Stimulated activated naive CD8-positive, alpha-beta T cell treated with anti-CD3 and anti-CD28 coated beads, Interleukin-15, amount 100 ng/mL, for 72 hours (primary cell): ENCODE measurements at regions not wholly inside any gene's neighbourhood (a gene's known extent, or its start where the extent isn't known, plus 50 kb on each side); places are given as distances from the start of the nearest gene placed in this dataset.
"Not testable (repeated sequence)": the region's sequence is repeated elsewhere in the genome, so short reads cannot be mapped to it uniquely, and the experiment has no call there.

Experiments used
- ATAC-seq: fragments of 150-1000 bp; cut with Tn5 transposase; 2 replicates; pipeline ENCODE4 v1.10.0; 2021; ENCODE audit warnings: mild to moderate bottlenecking, moderate library complexity
- DNase-seq, 2 donors: peaks; one replicate each; pipeline ENCODE4 v3.0.0; 2021 to 2022
- H3K27ac Mint-ChIP-seq, 2 donors: one replicate each; pipeline ENCODE4 v1.8.0; 2022; ENCODE audit warnings: mild to moderate bottlenecking in 2 of 2, mixed read lengths in 2 of 2, moderate library complexity in 2 of 2
- H3K27me3 Mint-ChIP-seq: one replicate; pipeline ENCODE4 v1.8.0; 2022; ENCODE audit warnings: mixed read lengths
- H3K4me1 Mint-ChIP-seq: one replicate; pipeline ENCODE4 v1.8.0; 2022; ENCODE audit warnings: mild to moderate bottlenecking, mixed read lengths
- H3K4me3 Mint-ChIP-seq, 2 donors: one replicate each; pipeline ENCODE4 v1.8.0; 2022; ENCODE audit warnings: mild to moderate bottlenecking in 2 of 2, mixed read lengths in 2 of 2, moderate library complexity in 1 of 2
- H3K9me3 Mint-ChIP-seq, 2 donors: one replicate each; pipeline ENCODE4 v1.8.0; 2022; ENCODE audit warnings: mixed read lengths in 2 of 2

DNA sequence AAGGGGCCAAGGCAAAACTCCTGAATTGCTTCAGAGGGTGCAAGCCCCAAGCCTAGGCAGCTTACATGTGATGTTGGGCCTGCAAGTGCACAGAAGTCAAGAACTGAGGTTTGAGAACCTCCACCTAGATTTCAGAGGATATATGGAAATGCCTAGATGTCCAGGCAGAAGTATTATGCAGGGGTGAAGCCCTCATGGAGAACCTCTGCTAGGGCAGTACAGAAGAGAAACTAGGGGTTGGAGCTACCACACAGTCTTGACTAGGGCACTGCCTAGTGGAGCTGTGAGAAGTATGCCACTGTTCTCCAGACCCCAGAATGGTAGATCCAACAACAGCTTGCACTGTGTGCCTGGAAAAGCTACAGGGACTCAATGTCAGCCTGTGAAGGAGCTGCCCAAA, 179.7 kb upstream of the GJE1 start:
- Mint-ChIP-seq H3K9me3 (peaks cover 33 to 37% of the 10 kb centered on the region in 2 donors), H3K27ac (no peak overlapping the region), H3K27me3 (no peaks in the 10 kb centered on the region), H3K4me1 (no peaks in the 10 kb centered on the region), H3K4me3 (no peak overlapping the region)
- DNase-seq (no peak), ATAC-seq (no peak)

DNA sequence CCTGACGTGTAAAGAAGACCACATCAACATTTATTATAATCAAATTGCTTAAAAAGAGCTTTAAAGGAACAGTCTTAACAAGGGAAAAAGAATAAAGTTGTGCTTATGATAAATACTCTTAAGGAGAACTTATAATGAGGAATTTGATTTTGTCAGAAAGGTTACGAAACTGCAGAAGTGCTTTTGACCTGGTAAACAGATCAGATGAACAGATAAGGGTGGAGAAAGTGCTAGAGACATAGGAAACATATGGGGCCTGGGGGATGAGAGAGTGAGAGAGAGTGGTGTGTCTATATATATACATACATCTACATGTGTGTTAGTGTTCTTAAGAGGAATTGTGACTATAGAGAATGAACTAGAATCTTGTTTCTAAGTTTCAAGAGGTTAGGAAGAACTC, 186.2 kb upstream of the GJE1 start:
- Mint-ChIP-seq H3K27me3 (no peaks in the 10 kb centered on the region), H3K4me1 (no peaks in the 10 kb centered on the region), H3K27ac (no peak overlapping the region), H3K4me3 (no peak overlapping the region), H3K9me3 (peaks cover 20 to 21% of the 10 kb centered on the region in 2 donors)
- ATAC-seq (no peak), DNase-seq (no peak)

DNA sequence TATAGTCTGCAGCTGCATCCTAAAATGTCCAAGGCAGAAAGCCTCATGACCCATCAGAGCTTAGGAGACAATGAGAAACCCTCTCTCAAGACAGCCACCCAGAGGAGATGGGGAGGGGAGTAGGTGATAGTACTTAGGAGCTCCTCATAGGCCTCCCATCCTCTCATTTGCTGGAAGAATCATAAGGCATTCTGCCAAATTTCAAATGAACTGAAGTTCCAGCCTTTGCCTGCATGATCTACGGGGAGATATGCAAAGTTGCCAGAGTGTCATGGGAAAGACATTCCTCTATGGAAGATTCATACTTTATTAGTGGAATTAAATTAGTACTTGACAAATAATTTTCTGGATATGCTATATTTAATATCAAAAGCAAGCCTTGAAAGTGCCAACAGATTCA, 194.1 kb upstream of the GJE1 start:
- no peak overlapping the region for H3K27ac Mint-ChIP-seq
- ATAC-seq, result no peak
- H3K4me3 Mint-ChIP-seq, result no peak overlapping the region
- no peak for DNase-seq
- H3K4me1 Mint-ChIP-seq, result no peaks in the 10 kb centered on the region
- no peaks in the 10 kb centered on the region for H3K27me3 Mint-ChIP-seq
- peaks cover 21 to 28% of the 10 kb centered on the region in 2 donors for H3K9me3 Mint-ChIP-seq

DNA sequence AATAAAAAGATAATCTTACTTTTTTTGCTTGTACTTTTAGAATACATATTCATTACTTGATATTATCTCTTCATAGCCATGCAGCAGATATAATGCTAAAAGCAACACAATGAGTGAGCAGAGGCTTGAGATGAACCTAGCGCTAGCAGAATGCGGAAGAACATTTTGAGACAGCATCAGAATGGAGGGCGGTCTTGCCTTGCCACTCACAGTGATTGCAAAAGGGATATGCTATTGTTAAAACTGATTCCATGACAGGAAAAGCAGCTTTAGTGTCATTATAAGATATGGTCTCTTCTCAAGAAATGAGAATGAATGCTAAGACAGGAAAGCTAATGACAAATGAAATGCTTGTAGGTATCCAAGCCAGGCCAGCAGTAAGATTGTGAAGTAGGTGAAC, 200.0 kb upstream of the GJE1 start:
- DNase-seq, result no peak
- no peaks in the 10 kb centered on the region for H3K4me1 Mint-ChIP-seq
- ATAC-seq, result no peak
- H3K27me3 Mint-ChIP-seq, result no peaks in the 10 kb centered on the region
- no peak overlapping the region for H3K4me3 Mint-ChIP-seq
- no peak overlapping the region for H3K27ac Mint-ChIP-seq
- peaks cover 0 to 6% of the 10 kb centered on the region in 2 donors for H3K9me3 Mint-ChIP-seq

DNA sequence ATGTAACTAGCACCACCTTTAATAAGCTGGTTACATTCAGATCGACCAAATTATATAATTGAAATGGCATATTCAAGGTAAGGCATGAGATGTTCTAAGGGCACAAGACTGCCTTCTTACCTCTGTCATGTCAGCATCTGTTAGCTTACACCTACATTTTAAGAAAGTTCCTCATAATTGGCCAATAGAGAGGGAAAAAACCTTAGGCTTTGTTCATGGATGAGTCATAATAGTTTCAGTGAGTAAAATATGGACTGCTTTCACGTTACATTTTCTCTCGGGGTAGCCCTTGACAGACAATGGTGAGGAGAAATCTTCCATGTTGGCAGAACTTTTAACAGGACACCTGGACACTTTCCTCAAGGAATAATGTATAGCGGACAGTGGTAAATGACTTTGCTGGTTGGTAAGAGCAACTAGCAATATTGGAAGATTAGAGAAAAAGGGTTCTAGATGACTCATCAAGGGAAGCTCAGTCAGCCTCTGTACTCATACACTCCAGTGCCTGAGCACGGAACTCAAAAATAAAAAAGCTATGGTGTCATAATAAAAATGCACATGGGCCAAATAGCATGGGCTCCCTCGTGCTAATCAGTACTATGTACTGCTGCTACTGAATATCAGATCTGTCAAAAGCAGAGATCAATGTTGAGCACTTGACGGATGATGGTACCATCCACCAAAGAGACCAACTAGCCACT, 206.4 kb upstream of the GJE1 start:
- not testable (repeated sequence) for H3K27ac Mint-ChIP-seq, H3K9me3 Mint-ChIP-seq, H3K4me3 Mint-ChIP-seq, DNase-seq, H3K27me3 Mint-ChIP-seq, H3K4me1 Mint-ChIP-seq
- ATAC-seq, result peak; percentile 84

DNA sequence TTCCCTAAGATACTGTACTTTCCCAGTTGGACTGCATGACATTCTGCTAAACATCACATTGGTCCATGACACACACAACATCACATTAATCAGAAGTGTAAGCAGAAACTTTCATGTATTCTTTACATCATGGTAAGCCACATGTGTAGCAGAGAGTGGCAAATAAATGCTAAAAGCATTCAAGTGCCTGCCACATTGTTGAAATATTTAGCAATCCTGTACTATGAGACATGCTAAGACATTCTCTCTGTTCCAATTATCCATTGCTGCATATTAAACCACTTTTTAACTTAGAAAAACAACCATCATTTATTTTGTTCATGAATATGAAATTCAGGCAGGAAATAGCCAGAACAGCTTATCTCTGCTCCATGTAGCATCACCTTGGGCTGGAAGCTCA, 207.7 kb upstream of the GJE1 start:
- H3K9me3 Mint-ChIP-seq, result peaks cover 0 to 4% of the 10 kb centered on the region in 2 donors
- DNase-seq, result no peak
- no peak overlapping the region for H3K27ac Mint-ChIP-seq
- H3K4me1 Mint-ChIP-seq, result peaks cover 6% of the 10 kb centered on the region
- no peak overlapping the region for H3K4me3 Mint-ChIP-seq
- no peak for ATAC-seq
- no peaks in the 10 kb centered on the region for H3K27me3 Mint-ChIP-seq

DNA sequence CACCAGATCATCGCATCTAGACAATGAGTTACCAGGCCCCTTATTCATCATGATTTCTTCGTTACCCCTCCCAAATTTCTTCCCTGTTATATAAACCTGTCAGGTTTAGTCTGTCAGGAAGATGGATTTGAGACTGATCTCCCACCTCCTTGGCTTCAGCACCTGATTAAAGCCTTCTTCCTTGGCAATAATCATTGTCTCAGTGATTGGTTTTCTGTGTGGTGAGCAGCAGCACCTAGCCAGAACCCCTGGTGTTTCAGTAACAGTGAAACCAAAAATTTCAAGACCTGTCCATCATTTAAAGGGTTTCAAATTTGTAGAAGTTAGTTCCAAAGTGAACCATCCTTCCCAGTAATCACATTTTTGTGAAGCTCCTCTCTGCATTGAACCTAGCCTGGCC, 209.8 kb upstream of the GJE1 start:
- no peak for DNase-seq
- Mint-ChIP-seq H3K4me3 (no peak overlapping the region), H3K27ac (no peak overlapping the region), H3K9me3 (no peaks in the 10 kb centered on the region), H3K4me1 (peaks cover 6% of the 10 kb centered on the region), H3K27me3 (no peaks in the 10 kb centered on the region)
- no peak for ATAC-seq

DNA sequence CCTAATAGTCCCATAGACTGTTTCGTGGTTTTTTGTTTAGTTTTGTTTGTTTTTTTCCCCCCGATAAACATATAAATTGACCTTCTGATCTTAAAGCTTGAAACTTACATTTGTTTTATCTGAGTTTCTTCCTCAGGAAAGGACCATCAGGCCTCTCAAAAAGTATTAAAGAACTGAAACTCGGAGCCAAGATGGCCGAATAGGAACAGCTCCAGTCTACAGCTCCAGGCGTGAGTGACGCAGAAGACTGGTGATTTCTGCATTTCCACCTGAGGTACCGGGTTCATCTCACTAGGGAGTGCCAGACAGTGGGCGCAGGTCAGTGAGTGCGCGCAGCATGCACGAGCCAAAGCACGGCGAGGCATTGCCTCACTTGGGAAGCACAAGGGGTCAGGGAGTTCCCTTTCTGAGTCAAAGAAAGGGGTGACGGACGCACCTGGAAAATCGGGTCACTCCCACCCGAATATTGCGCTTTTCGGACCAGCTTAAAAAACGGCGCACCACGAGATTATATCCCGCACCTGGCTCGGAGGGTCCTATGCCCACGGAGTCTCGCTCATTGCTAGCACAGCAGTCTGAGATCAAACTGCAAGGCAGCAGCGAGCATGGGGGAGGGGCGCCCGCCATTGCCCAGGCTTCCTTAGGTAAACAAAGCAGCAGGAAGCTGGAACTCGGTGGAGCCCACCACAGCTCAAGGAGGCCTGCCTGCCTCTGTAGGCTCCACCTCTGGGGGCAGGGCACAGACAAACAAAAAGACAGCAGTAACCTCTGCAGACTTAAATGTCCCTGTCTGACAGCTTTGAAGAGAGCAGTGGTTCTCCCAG, 215.8 kb upstream of the GJE1 start:
- not testable (repeated sequence) for H3K27ac Mint-ChIP-seq, ATAC-seq, H3K4me1 Mint-ChIP-seq, H3K9me3 Mint-ChIP-seq, DNase-seq, H3K27me3 Mint-ChIP-seq, H3K4me3 Mint-ChIP-seq

DNA sequence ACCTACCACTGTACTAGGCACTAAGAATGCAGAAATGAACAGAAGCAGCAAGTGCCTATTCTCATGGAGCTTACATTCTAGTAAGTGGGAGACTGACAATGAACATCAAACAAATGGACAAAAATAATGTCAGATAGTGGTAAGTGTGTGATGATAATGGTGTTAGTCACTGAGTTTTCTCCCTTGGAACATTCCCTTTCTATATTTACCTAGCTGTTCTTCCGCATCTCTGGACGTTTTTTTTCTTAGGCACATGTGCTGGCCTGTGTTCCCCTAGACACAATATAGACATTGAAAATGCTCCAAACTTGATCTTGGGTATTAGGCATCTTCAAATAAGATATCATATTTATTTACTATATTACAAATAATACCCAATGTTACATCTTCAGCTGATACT, 218.1 kb upstream of the GJE1 start:
- ATAC-seq (no peak), DNase-seq (no peak)
- Mint-ChIP-seq H3K27me3 (no peaks in the 10 kb centered on the region), H3K9me3 (peaks cover 6 to 8% of the 10 kb centered on the region in 2 donors), H3K4me3 (no peak overlapping the region), H3K27ac (no peak overlapping the region), H3K4me1 (no peaks in the 10 kb centered on the region)

DNA sequence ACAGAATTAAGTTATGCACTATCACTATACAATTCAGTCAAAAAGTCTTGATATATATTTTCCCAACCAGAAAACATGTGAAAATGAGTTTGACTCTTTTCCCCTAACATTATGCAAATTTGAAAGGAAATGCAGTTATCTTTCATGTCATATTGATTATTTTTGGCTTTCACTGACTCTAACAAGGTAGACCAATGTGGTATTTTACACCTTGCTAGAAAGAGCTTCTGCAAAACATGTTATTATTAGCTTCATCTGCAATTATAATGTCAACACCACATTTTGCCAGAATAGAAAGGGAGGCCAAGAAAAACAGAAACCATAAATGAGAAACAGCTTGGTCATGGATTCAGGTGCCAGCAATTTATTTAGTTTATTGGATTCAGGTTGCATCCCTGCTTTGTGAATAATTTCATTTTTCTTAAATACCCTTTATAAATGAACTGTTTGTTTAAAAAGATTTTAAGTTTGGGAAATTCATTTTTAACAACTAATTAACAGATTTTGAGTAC, 226.1 kb upstream of the GJE1 start:
- Mint-ChIP-seq H3K9me3 (peaks cover 0 to 4% of the 10 kb centered on the region in 2 donors), H3K27me3 (no peaks in the 10 kb centered on the region), H3K4me3 (no peak overlapping the region), H3K27ac (no peak overlapping the region), H3K4me1 (no peaks in the 10 kb centered on the region)
- ATAC-seq (no peak), DNase-seq (no peak)

DNA sequence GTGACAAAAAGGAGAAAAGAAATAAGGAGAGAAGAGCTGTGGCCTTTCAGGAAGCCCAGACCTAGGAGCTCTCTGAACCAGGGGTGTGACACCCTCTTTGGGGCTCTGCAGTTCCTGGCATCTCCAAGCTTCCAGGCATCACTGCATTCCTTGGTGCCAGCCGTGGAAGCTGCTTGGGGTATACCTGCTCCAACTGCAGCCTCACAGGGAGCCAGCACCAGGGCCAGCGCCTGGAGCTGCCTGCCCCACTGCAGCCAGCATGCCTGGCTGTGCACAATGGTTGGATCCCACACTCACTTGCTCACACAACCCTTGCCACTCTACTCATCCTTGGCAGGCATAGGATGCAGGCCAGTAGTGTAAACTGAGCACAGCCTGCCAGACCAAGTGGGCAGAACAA, 242.1 kb upstream of the GJE1 start:
- Mint-ChIP-seq H3K4me1 (no peaks in the 10 kb centered on the region), H3K9me3 (peaks cover 33 to 44% of the 10 kb centered on the region in 2 donors), H3K27me3 (no peaks in the 10 kb centered on the region), H3K27ac (no peak overlapping the region), H3K4me3 (no peak overlapping the region)
- DNase-seq (no peak), ATAC-seq (no peak)

DNA sequence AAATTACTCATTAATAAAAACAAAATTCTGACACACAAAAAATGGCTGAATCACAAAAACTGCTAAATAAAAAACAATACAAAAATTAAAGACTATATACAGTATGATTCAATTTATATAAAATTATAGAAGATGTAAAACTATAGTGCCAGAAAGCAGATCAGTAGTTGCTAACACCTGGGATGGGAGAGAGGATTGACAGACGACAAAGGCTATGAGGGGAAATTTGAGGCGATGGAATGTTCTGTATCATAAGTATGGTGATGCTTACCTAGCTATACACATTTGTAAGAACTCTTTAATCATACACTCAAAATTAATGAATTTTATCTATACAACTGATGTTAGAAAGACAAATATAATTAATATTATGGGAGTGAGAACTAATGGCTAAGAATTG, 247.9 kb upstream of the GJE1 start:
- Mint-ChIP-seq H3K27ac (no peak overlapping the region), H3K4me3 (no peak overlapping the region), H3K27me3 (no peaks in the 10 kb centered on the region), H3K9me3 (peaks cover 27 to 45% of the 10 kb centered on the region in 2 donors), H3K4me1 (no peaks in the 10 kb centered on the region)
- DNase-seq (no peak), ATAC-seq (no peak)

DNA sequence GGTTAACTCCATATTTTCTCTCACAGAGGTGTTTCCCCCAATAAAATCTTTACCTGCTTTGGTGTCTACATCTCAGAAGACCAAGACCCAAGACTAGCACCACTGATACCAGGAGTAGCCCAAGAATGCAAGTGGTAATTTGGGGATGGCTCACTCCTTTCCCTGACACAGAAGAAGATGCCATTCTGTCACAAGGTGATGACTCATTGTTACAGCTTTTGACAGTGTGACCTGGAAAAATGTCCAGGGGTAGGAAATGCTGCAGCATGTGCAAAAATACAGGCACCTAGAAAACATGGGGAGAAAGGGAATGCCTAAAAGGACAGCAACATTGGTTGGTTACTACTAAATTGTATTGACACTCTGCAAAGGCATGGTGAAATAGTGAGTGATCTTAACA, 254.0 kb upstream of the GJE1 start:
- H3K4me1 Mint-ChIP-seq, result no peaks in the 10 kb centered on the region
- no peak overlapping the region for H3K27ac Mint-ChIP-seq
- H3K9me3 Mint-ChIP-seq, result peaks cover 0 to 12% of the 10 kb centered on the region in 2 donors
- no peak for ATAC-seq
- DNase-seq, result no peak
- no peaks in the 10 kb centered on the region for H3K27me3 Mint-ChIP-seq
- no peak overlapping the region for H3K4me3 Mint-ChIP-seq

DNA sequence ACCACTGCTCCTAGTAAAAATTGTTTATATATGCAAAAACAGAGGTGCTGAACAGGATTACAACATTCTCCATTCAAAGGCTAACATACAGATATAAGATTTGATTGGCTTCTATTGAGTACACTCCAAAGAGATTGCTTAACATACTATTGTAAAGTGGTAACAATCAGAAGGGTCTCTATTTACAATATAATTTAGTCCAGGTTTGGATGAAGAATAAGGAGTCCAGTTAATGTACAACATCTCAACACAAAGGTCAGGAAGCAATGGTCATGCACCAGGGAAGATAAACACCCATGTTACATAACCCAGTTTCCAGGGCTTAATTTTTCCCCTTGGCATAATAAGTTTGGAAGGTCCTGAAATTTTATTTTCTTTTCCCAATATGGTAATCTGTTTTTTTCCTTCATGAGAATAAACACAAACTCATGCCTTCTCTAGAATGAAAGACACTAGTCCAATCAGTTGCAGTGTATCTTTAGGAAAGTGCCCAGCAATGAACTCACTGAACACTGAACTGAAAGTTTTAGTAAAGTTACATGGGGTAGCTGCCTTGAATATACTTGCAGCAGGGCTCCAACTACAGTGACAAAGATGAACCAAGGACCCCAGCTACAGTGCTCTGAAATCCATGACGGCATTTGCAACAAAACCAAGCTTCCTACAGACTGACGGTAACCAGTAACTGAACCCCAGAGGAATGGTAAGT, 255.3 kb upstream of the GJE1 start:
- peaks cover 0 to 5% of the 10 kb centered on the region in 2 donors for H3K9me3 Mint-ChIP-seq
- DNase-seq (no peak), ATAC-seq (no peak)
- no peaks in the 10 kb centered on the region for H3K27me3 Mint-ChIP-seq
- no peak overlapping the region for H3K4me3 Mint-ChIP-seq
- H3K27ac Mint-ChIP-seq, result no peak overlapping the region
- H3K4me1 Mint-ChIP-seq, result no peaks in the 10 kb centered on the region

DNA sequence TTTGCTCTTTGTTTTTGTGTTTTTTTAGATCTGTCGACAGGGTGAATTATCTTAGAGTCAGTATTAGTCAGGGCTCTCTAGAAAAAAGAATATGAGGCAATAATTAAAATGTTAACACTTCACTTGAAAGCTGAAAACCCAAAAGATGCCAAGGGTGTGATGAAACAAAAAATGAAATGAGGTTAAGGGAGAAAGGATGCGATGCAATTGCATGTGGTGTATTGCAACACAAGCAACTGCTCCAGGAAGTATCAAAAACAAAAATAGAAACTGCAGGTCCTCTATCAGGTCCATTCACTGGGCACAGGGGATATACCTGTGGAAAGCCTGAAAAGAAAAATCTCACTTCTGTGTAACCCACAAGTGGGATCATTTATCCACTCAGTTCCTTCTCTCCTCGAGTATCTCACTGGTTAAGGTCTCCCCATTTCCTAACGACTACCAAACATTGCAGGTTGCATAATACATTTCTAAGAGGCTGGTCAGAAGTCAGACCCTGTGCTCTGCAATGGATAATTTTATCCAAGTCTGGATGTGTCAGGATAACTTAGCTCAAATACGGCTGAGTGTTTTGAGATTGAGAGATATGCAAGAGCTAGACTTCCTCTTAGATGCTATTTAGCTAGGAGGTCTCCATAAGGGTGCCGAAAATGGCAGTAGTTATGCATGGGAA, 257.7 kb upstream of the GJE1 start:
- Mint-ChIP-seq H3K27me3 (no peaks in the 10 kb centered on the region), H3K4me3 (no peak overlapping the region), H3K9me3 (peaks cover 0 to 1% of the 10 kb centered on the region in 2 donors), H3K27ac (peak overlapping the region; percentile 24 to 56), H3K4me1 (no peaks in the 10 kb centered on the region)
- ATAC-seq (peak; percentile 69), DNase-seq (no peak)
